H1 (cell line): ENCODE measurements at regions not wholly inside any gene's neighbourhood (a gene's known extent, or its start where the extent isn't known, plus 50 kb on each side); places are given as distances from the start of the nearest gene placed in this dataset.

Source experiments
- CTCF ChIA-PET: fragments of 300-600 bp; sonication (Branson Sonifier 250); formaldehyde crosslinking; loops from one replicate; lab custom pipeline; 2021; ENCODE audit not compliant: partially characterized antibody; lab: Charles Lee
- POLR2A ChIA-PET: fragments of 300-600 bp; sonication (Branson Sonifier 250); formaldehyde crosslinking; loops from one replicate; lab custom pipeline; 2021; ENCODE audit warnings: inconsistent platforms; ENCODE audit not compliant: partially characterized antibody; lab: Charles Lee
- DNase-seq, 2 experiments: peaks; one replicate each; pipeline versions ENCODE4 v3.0.0 to v3.0.0-alpha.2; 2010 to 2022; ENCODE audit warnings: low spot score in 2 of 2, low read depth in 1 of 2, mixed read lengths in 1 of 2
- FAIRE-seq: peaks from 2 replicates; lab custom pipeline; 2011; peaks lifted over from hg19 to GRCh38; lab: Jason Lieb, UNC
- H2AFZ ChIP-seq: 2 replicates; pipeline ENCODE4 v1.8.1; 2012; ENCODE audit warnings: low read length, inconsistent platforms
- H2AK5ac ChIP-seq: 2 replicates; pipeline ENCODE4 v1.6.1; 2013; ENCODE audit warnings: low read depth, low read length
- H2BK120ac ChIP-seq: replicated peaks from 2 replicates; pipeline ENCODE3; 2013; ENCODE audit warnings: low read depth, low read length, inconsistent platforms
- H2BK12ac ChIP-seq: 2 replicates; pipeline ENCODE4 v1.6.1; 2013; ENCODE audit warnings: low read depth, low read length
- H2BK15ac ChIP-seq: 2 replicates; pipeline ENCODE4 v1.6.1; 2013; ENCODE audit warnings: low read length
- H2BK20ac ChIP-seq: 2 replicates; pipeline ENCODE4 v1.6.1; 2013; ENCODE audit warnings: low read length
- H2BK5ac ChIP-seq: 2 replicates; pipeline ENCODE4 v1.6.1; 2013; ENCODE audit warnings: low read depth, low read length
- H3K14ac ChIP-seq: 2 replicates; pipeline ENCODE4 v1.6.1; 2013; ENCODE audit warnings: inconsistent platforms; ENCODE audit not compliant: insufficient read length
- H3K18ac ChIP-seq: 2 replicates; pipeline ENCODE4 v1.6.1; 2013; ENCODE audit warnings: low read length; ENCODE audit errors: extremely low read depth
- H3K23ac ChIP-seq: 2 replicates; pipeline ENCODE4 v1.6.1; 2013; ENCODE audit warnings: inconsistent platforms; ENCODE audit not compliant: insufficient read length
- H3K23me2 ChIP-seq: 2 replicates; pipeline ENCODE4 v1.6.1; 2013; ENCODE audit warnings: low read depth, low read length
- H3K27ac ChIP-seq: 2 replicates; pipeline ENCODE4 v1.6.1; 2011; ENCODE audit warnings: low read depth, low read length, inconsistent platforms
- H3K27me3 ChIP-seq, 4 experiments: replicated peaks in 1 of 4; 1 replicate in 1 of 4; 2 replicates in 3 of 4; pipeline versions ENCODE4 v1.6.1 to v1.8.1; 2011 to 2013; ENCODE audit warnings: low read length in 3 of 4, mild to moderate bottlenecking in 3 of 4, inconsistent platforms in 2 of 4, mixed read lengths in 2 of 4, moderate library complexity in 1 of 4; ENCODE audit not compliant: control insufficient read depth in 3 of 4, insufficient read depth in 3 of 4; ENCODE audit errors: extremely low read depth in 1 of 4
- H3K36me3 ChIP-seq, 4 experiments: 2 replicates each; pipeline versions ENCODE4 v1.6.1 to v1.8.1; 2011 to 2013; ENCODE audit warnings: mild to moderate bottlenecking in 4 of 4, low read length in 3 of 4, moderate library complexity in 2 of 4, control low read depth in 1 of 4, inconsistent platforms in 1 of 4; ENCODE audit not compliant: insufficient read depth in 4 of 4, control insufficient read depth in 2 of 4
- H3K4ac ChIP-seq: replicated peaks from 2 replicates; pipeline ENCODE3; 2013; ENCODE audit warnings: low read length, low read depth, mixed read lengths, inconsistent platforms; ENCODE audit not compliant: insufficient read length
- H3K4me1 ChIP-seq, 4 experiments: replicated peaks in 1 of 4; 1 replicate in 1 of 4; 2 replicates in 3 of 4; pipeline versions ENCODE4 v1.6.1 to v1.8.1; 2011 to 2013; ENCODE audit warnings: low read length in 3 of 4, inconsistent platforms in 2 of 4, mixed read lengths in 1 of 4; ENCODE audit not compliant: insufficient read depth in 4 of 4, control insufficient read depth in 3 of 4
- H3K4me2 ChIP-seq, 2 experiments: 2 replicates each; pipeline versions ENCODE4 v1.6.1 to v1.8.1; 2011 to 2013; ENCODE audit warnings: low read depth in 2 of 2, low read length in 2 of 2, control low read depth in 1 of 2, inconsistent platforms in 1 of 2, mild to moderate bottlenecking in 1 of 2; ENCODE audit not compliant: insufficient read depth in 1 of 2
- H3K4me3 ChIP-seq, 4 experiments: fragments of 200-600, 300-600 bp in 1 of 4; sonication (generic), shearing (Covaris generic), sonication (Bioruptor Twin) in 1 of 4; 2 replicates each; pipeline versions ENCODE4 v1.5.1 to v1.8.1; 2011 to 2016; ENCODE audit warnings: low read length in 4 of 4, low read depth in 3 of 4, control low read depth in 2 of 4, inconsistent platforms in 2 of 4, mild to moderate bottlenecking in 2 of 4, mixed read lengths in 1 of 4, moderate library complexity in 1 of 4; ENCODE audit not compliant: insufficient read depth in 2 of 4; ENCODE audit errors: extremely low read depth in 1 of 4
- H3K56ac ChIP-seq: replicated peaks from 2 replicates; pipeline ENCODE3; 2013; ENCODE audit warnings: low read depth, mild to moderate bottlenecking, mixed read lengths, low read length, inconsistent platforms; ENCODE audit not compliant: insufficient read length
- H3K79me1 ChIP-seq: 2 replicates; pipeline ENCODE4 v1.6.1; 2013; ENCODE audit warnings: low read depth, low read length, control low read depth
- H3K79me2 ChIP-seq, 2 experiments: 2 replicates each; pipeline versions ENCODE4 v1.6.1 to v1.8.1; 2012 to 2013; ENCODE audit warnings: low read length in 2 of 2, mild to moderate bottlenecking in 2 of 2, inconsistent platforms in 1 of 2; ENCODE audit not compliant: insufficient read depth in 2 of 2, control insufficient read depth in 1 of 2
- H3K9ac ChIP-seq, 4 experiments: replicated peaks in 1 of 4; 1 replicate in 1 of 4; 2 replicates in 3 of 4; pipeline versions ENCODE4 v1.6.1 to v1.8.1; 2011 to 2013; ENCODE audit warnings: low read depth in 3 of 4, low read length in 3 of 4, control low read depth in 2 of 4, mild to moderate bottlenecking in 2 of 4, moderate library complexity in 2 of 4, inconsistent platforms in 1 of 4; ENCODE audit errors: extremely low read depth in 1 of 4
- H3K9me3 ChIP-seq, 2 experiments: 2 replicates each; pipeline versions ENCODE4 v1.6.1 to v1.8.1; 2012 to 2013; ENCODE audit warnings: mild to moderate bottlenecking in 2 of 2, moderate library complexity in 2 of 2, control low read depth in 1 of 2, inconsistent platforms in 1 of 2, low read depth in 1 of 2, low read length in 1 of 2, mixed read lengths in 1 of 2; ENCODE audit not compliant: insufficient read depth in 2 of 2
- H4K20me1 ChIP-seq, 2 experiments: replicated peaks in 1 of 2; 2 replicates each; pipeline versions ENCODE3 to v1.8.1; 2011 to 2013; ENCODE audit warnings: inconsistent platforms in 2 of 2, low read length in 2 of 2, mild to moderate bottlenecking in 1 of 2; ENCODE audit not compliant: insufficient read depth in 2 of 2, control insufficient read depth in 1 of 2
- H4K5ac ChIP-seq: 2 replicates; pipeline ENCODE4 v1.6.1; 2013; ENCODE audit warnings: low read length, low read depth, mixed read lengths, inconsistent platforms; ENCODE audit not compliant: insufficient read length
- H4K8ac ChIP-seq: 2 replicates; pipeline ENCODE4 v1.8.0; 2013; ENCODE audit warnings: mild to moderate bottlenecking, moderate library complexity, low read length, inconsistent platforms; ENCODE audit not compliant: insufficient read depth; ENCODE audit errors: extremely low read depth
- H4K91ac ChIP-seq: replicated peaks from 2 replicates; pipeline ENCODE3; 2013; ENCODE audit warnings: low read length, mixed read lengths, inconsistent platforms; ENCODE audit not compliant: insufficient read length
- ATF3 ChIP-seq: IDR thresholded peaks from 2 replicates; pipeline ENCODE4 v1.6.1; 2011; ENCODE audit warnings: low read depth, mild to moderate bottlenecking, low read length; ENCODE audit not compliant: insufficient read depth
- BCL11A ChIP-seq, 2 experiments: IDR thresholded peaks; one replicate each; pipeline ENCODE4 v1.6.1; 2011; ENCODE audit warnings: low read depth in 2 of 2, low read length in 2 of 2, mild to moderate bottlenecking in 2 of 2
- BRCA1 ChIP-seq: IDR thresholded peaks from 2 replicates; pipeline ENCODE4 v1.6.1; 2012; ENCODE audit warnings: low read depth, low read length, improper control_type of control experiment
- CHD1 ChIP-seq: IDR thresholded peaks from 2 replicates; pipeline ENCODE4 v1.6.1; 2012; ENCODE audit warnings: low read depth, low read length, improper control_type of control experiment
- CREB1 ChIP-seq: IDR thresholded peaks from 2 replicates; pipeline ENCODE4 v1.6.1; 2012; ENCODE audit warnings: inconsistent platforms
- GABPA ChIP-seq: IDR thresholded peaks from 2 replicates; pipeline ENCODE4 v1.6.1; 2011; ENCODE audit warnings: mild to moderate bottlenecking, low read length, moderate library complexity, borderline replicate concordance; ENCODE audit not compliant: insufficient read depth
- KDM5A ChIP-seq: fragments of 200-600 bp; IDR thresholded peaks from 2 replicates; pipeline ENCODE4 v1.7.1; 2012; ENCODE audit warnings: mild to moderate bottlenecking, low read length, inconsistent platforms, mixed read lengths
- POU5F1 ChIP-seq: IDR thresholded peaks from 2 replicates; pipeline ENCODE4 v1.6.1; 2011; ENCODE audit warnings: low read depth, mild to moderate bottlenecking, low read length, moderate library complexity
- RAD21 ChIP-seq, 2 experiments: IDR thresholded peaks in 1 of 2; conservative IDR thresholded peaks in 1 of 2; 2 replicates each; pipeline ENCODE4 v1.6.1; 2011; ENCODE audit warnings: low read depth in 2 of 2, low read length in 2 of 2, improper control_type of control experiment in 1 of 2, inconsistent platforms in 1 of 2, mild to moderate bottlenecking in 1 of 2, moderate library complexity in 1 of 2
- RXRA ChIP-seq: IDR thresholded peaks from 2 replicates; pipeline ENCODE4 v1.6.1; 2011; ENCODE audit warnings: low read depth, mild to moderate bottlenecking, low read length, moderate library complexity; ENCODE audit not compliant: insufficient read depth
- SIN3A ChIP-seq, 2 experiments: IDR thresholded peaks in 1 of 2; conservative IDR thresholded peaks in 1 of 2; 2 replicates each; pipeline ENCODE4 v1.6.1; 2011 to 2012; ENCODE audit warnings: low read length in 2 of 2, improper control_type of control experiment in 1 of 2, low read depth in 1 of 2, mild to moderate bottlenecking in 1 of 2
- SP2 ChIP-seq: IDR thresholded peaks from 2 replicates; pipeline ENCODE4 v1.6.1; 2012; ENCODE audit warnings: mild to moderate bottlenecking, low read length, inconsistent platforms
- SUZ12 ChIP-seq: fragments of 200-600 bp; sonication (generic); IDR thresholded peaks from 2 replicates; pipeline ENCODE4 v1.6.1; 2012; ENCODE audit warnings: mild to moderate bottlenecking, inconsistent platforms, low read length, moderate library complexity, mixed read lengths
- WGBS, 2 experiments: shearing (Covaris generic) in 1 of 2; methylation state at CpG; one replicate each; pipeline versions ENCODE4 v1.1.6 to v1.1.7; 2013 to 2015; ENCODE audit warnings: low lambda C conversion rate in 2 of 2, mixed read lengths in 2 of 2, inconsistent platforms in 1 of 2, low coverage in 1 of 2, missing lambda C conversion rate in 1 of 2; ENCODE audit not compliant: insufficient replicate concordance in 2 of 2, insufficient coverage in 1 of 2, insufficient read length in 1 of 2; ENCODE audit errors: extremely low coverage in 1 of 2, missing lambda C conversion rate in 1 of 2; 5-methylcytosine and 5-hydroxymethylcytosine counted together
- TF ChIP-seq, protein P1 (sequence below): IDR thresholded peaks from 2 replicates; pipeline ENCODE4 v1.6.1; 2012; ENCODE audit warnings: inconsistent platforms

DNA sequence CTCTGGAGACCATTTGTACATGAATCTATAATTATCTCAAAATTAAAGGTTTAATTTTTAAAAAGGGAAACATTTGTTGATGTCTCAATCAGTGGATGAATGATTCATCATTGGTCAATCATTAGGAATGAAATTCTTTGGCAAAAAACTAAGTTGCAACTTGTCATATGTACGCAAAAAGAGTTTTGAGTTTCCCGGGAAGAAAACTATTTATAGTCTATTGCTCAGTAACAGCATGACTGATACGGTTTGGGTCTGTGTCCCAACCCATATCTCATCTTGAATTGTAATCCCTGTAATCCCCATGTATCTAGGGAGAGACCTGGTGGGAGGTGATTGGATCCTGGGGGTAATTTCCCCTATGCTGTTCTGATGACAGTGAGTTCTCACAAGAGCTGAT, 765.8 kb upstream of the ROBO1 start:
- no peak overlapping the region for H4K8ac ChIP-seq
- H3K56ac ChIP-seq: no peak overlapping the region
- H3K9me3 ChIP-seq: no peaks in the 10 kb centered on the region; a peak in 1 of 4 replicates
- H3K4me2 ChIP-seq: no peak overlapping the region
- no peaks in the 10 kb centered on the region for H3K79me1 ChIP-seq
- H3K14ac ChIP-seq: no peak overlapping the region
- H2BK15ac ChIP-seq: no peak overlapping the region
- no peak overlapping the region for H3K4me3 ChIP-seq
- H2BK20ac ChIP-seq: no peak overlapping the region
- WGBS, 2 experiments: 91% methylated on average over 3 of the region's 3 CpGs; no CpG with 5 or more reads in 1 of the 2 experiments
- H4K91ac ChIP-seq: no peak overlapping the region
- H2AK5ac ChIP-seq: no peak overlapping the region
- no peak overlapping the region for H3K9ac ChIP-seq
- DNase-seq (no peak), FAIRE-seq (no peak)
- no peak overlapping the region for H3K27ac ChIP-seq
- H3K4me1 ChIP-seq: no peaks in the 10 kb centered on the region
- H4K20me1 ChIP-seq: no peaks in the 10 kb centered on the region
- H3K27me3 ChIP-seq: no peaks in the 10 kb centered on the region
- no peak overlapping the region for H2AFZ ChIP-seq
- H3K36me3 ChIP-seq: no peaks in the 10 kb centered on the region
- H4K5ac ChIP-seq: no peak overlapping the region
- H2BK5ac ChIP-seq: no peak overlapping the region
- CTCF ChIA-PET: interaction anchor here (1.7 kb wide), 1 partner anchor 16 kb away, joined by 3 read pairs; no protein-coding TSS in a partner anchor
- POLR2A ChIA-PET: no interaction called here
- H3K23me2 ChIP-seq: no peaks in the 10 kb centered on the region; the same call in 1 of the 2 replicates
- no peak overlapping the region for H3K18ac ChIP-seq
- H2BK120ac ChIP-seq: no peak overlapping the region
- no peak overlapping the region for H3K4ac ChIP-seq
- no peaks in the 10 kb centered on the region for H3K79me2 ChIP-seq
- no peak overlapping the region for H2BK12ac ChIP-seq
- no peak overlapping the region for H3K23ac ChIP-seq
- TF ChIP-seq GABPA (no peak), KDM5A (no peak), SIN3A (conservative IDR thresholded peaks at IDR 0.05 in 1 of 2, IDR thresholded peaks at IDR 0.05 in 1 of 2; ENCODE audit: low read depth in 1 of 2, low read length in 2 of 2) (no peak), CREB1 (no peak), SUZ12 (no peak), RXRA (no peak), CHD1 (no peak), SP2 (no peak), POU5F1 (no peak), RAD21 (IDR thresholded peaks at IDR 0.05 in 1 of 2, conservative IDR thresholded peaks at IDR 0.05 in 1 of 2; ENCODE audit: low read depth in 2 of 2, low read length in 2 of 2) (no peak), ATF3 (no peak), BRCA1 (no peak), BCL11A (IDR thresholded peaks at IDR 0.05; ENCODE audit: low read depth in 2 of 2, low read length in 2 of 2) (no peak)
- TF ChIP-seq, protein P1, sequence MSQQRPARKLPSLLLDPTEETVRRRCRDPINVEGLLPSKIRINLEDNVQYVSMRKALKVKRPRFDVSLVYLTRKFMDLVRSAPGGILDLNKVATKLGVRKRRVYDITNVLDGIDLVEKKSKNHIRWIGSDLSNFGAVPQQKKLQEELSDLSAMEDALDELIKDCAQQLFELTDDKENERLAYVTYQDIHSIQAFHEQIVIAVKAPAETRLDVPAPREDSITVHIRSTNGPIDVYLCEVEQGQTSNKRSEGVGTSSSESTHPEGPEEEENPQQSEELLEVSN: no peak
